ENCODE measurements at regions not wholly inside any gene's neighbourhood (a gene's known extent, or its start where the extent isn't known, plus 50 kb on each side); places are given as distances from the start of the nearest gene placed in this dataset.
"Not testable (repeated sequence)": the region's sequence is repeated elsewhere in the genome, so short reads cannot be mapped to it uniquely, and the experiment has no call there.

DNA sequence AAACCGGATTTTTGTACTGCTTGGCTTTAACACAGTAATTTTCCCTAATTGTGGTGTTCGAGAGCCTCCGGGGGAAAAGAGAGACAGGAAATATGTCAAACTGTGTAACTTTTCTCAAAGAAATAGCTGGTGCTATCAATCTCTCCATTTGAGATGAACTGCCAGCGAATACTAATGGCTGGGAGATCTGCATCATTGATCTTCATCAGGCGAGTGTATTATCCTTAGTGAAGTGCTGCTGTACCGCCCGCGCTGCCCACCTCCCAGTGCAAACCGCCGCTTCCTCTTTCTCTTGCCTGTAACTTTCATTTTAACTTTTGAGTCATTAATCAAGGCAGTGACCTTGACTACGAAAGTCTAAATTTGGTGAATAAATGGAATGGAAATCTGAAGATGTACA, 246.1 kb upstream of the ST6GAL2 start:
- peaks cover 0 to 3% of the 10 kb centered on the region in 2 donors for H3K27me3 ChIP-seq (ENCODE audit: control insufficient read depth in 2 of 2, insufficient read depth in 2 of 2, low read length in 2 of 2)
- H3K4me3 ChIP-seq (ENCODE audit: low read length in 2 of 2): no peak overlapping the region

DNA sequence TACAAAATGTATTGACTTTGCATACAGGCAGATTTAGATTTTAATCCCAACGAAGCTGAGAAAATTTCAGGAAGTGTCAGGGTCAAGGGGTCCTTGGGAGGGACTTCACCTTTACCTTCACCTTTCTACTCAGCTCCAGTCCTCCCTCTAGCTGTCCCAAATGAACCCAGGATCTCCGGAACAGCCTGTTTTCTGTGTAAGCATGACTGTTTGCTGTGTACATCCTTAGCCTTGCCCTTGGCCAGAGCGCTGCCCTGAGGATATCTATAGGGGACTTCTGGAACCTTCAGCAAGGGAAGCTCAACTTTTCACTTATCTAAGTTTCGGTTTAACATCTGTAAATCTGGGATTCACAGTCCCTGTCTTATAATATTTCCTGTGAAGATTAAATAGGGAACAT, 246.8 kb upstream of the ST6GAL2 start:
- H3K4me3 ChIP-seq (ENCODE audit: low read length in 2 of 2): no peak overlapping the region
- no peak overlapping the region for H3K9ac ChIP-seq (ENCODE audit: low read depth in 1 of 2, low read length in 2 of 2)
- H3K4me1 ChIP-seq (ENCODE audit: control insufficient read depth in 2 of 2, insufficient read depth in 2 of 2, low read length in 2 of 2): no peaks in the 10 kb centered on the region
- H3K9me3 ChIP-seq (ENCODE audit: control insufficient read depth in 2 of 2, low read length in 2 of 2): no peaks in the 10 kb centered on the region
- peaks cover 0 to 3% of the 10 kb centered on the region in 2 donors for H3K27me3 ChIP-seq (ENCODE audit: control insufficient read depth in 2 of 2, insufficient read depth in 2 of 2, low read length in 2 of 2)
- no peaks in the 10 kb centered on the region for H3K36me3 ChIP-seq (ENCODE audit: control insufficient read depth in 2 of 2, insufficient read depth in 2 of 2, low read length in 2 of 2)
- H3K27ac ChIP-seq (ENCODE audit: low read depth in 2 of 2, low read length in 2 of 2): no peak overlapping the region

More for the DNA sequence above, 246.1 kb upstream of the ST6GAL2 start:
- Histone ChIP-seq H3K9ac (ENCODE audit: low read depth in 1 of 2, low read length in 2 of 2) (no peak overlapping the region), H3K27ac (ENCODE audit: low read depth in 2 of 2, low read length in 2 of 2) (no peak overlapping the region), H3K4me1 (ENCODE audit: control insufficient read depth in 2 of 2, insufficient read depth in 2 of 2, low read length in 2 of 2) (no peaks in the 10 kb centered on the region), H3K9me3 (ENCODE audit: control insufficient read depth in 2 of 2, low read length in 2 of 2) (no peaks in the 10 kb centered on the region), H3K36me3 (ENCODE audit: control insufficient read depth in 2 of 2, insufficient read depth in 2 of 2, low read length in 2 of 2) (no peaks in the 10 kb centered on the region)

DNA sequence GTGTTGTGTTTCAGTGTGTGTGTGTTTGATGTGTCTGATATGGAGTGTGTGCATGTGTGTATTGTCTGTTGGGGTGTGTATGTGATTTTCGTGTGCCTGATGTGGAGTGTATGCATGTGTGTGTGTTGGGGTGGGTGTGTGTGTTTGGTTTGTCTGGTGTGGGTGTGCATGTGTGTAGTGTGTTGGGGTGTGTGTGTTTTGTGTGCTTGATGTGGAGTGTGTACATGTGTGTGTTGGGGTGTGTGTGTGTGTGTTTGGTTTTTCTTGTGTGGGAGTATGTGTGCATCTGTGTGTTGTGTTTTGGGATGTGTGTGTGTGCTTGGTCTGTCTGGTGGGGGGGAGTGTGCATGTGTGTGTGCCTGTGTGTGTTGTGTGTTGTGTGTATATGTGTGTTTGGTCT, 247.4 kb upstream of the ST6GAL2 start:
- Histone ChIP-seq H3K9ac (ENCODE audit: low read depth in 1 of 2, low read length in 2 of 2) (no peak overlapping the region), H3K36me3 (ENCODE audit: control insufficient read depth in 2 of 2, insufficient read depth in 2 of 2, low read length in 2 of 2) (no peaks in the 10 kb centered on the region), H3K4me3 (ENCODE audit: low read length in 2 of 2) (no peak overlapping the region), H3K4me1 (ENCODE audit: control insufficient read depth in 2 of 2, insufficient read depth in 2 of 2, low read length in 2 of 2) (no peaks in the 10 kb centered on the region), H3K27me3 (ENCODE audit: control insufficient read depth in 2 of 2, insufficient read depth in 2 of 2, low read length in 2 of 2) (peaks cover 0 to 3% of the 10 kb centered on the region in 2 donors), H3K9me3 (ENCODE audit: control insufficient read depth in 2 of 2, low read length in 2 of 2) (no peaks in the 10 kb centered on the region), H3K27ac (ENCODE audit: low read depth in 2 of 2, low read length in 2 of 2) (no peak overlapping the region)

DNA sequence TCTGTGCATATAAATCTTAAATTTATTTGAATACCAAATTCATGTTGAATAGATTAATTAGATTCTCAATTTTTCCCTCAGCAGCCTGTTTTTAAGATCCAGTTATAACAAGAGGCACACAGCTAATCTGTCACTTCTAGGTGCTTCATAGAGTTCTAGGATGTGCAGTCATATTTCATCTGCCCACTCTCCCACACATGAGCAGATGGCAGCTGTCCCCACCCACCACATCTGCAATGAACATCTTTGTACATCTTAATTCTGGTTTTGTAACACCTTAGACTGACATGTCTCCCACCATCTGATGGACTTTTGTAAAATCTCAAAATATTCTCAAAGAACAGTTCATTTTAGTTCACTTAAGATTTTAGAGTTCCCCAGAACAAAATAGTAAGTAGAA, 250.8 kb upstream of the ST6GAL2 start:
- no peak overlapping the region for H3K9ac ChIP-seq (ENCODE audit: low read depth in 1 of 2, low read length in 2 of 2)
- H3K36me3 ChIP-seq (ENCODE audit: control insufficient read depth in 2 of 2, insufficient read depth in 2 of 2, low read length in 2 of 2): no peaks in the 10 kb centered on the region
- H3K9me3 ChIP-seq (ENCODE audit: control insufficient read depth in 2 of 2, low read length in 2 of 2): no peaks in the 10 kb centered on the region
- H3K4me3 ChIP-seq (ENCODE audit: low read length in 2 of 2): no peak overlapping the region
- H3K27ac ChIP-seq (ENCODE audit: low read depth in 2 of 2, low read length in 2 of 2): no peak overlapping the region
- H3K27me3 ChIP-seq (ENCODE audit: control insufficient read depth in 2 of 2, insufficient read depth in 2 of 2, low read length in 2 of 2): peaks cover 0 to 3% of the 10 kb centered on the region in 2 donors
- H3K4me1 ChIP-seq (ENCODE audit: control insufficient read depth in 2 of 2, insufficient read depth in 2 of 2, low read length in 2 of 2): no peaks in the 10 kb centered on the region

DNA sequence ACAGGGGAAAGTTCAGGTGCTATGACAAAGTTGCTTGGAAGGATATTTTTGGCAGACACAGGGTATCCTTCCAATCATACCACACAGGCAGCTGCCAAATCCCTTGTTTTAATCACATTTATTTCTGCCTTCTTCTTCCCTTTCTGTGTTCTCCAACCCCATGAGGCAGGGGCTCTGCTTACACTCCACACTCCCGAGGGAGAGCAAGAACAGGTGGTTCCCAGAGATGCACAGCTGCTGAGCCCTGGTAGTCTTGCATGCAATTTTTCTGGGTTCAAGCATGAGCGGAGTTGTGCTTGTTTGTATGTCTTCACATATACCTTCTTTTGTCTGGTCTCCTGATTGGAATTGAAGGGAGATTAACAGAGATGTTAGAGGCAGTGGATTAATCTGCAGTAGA, 251.7 kb upstream of the ST6GAL2 start:
- H3K27ac ChIP-seq (ENCODE audit: low read depth in 2 of 2, low read length in 2 of 2): no peak overlapping the region

DNA sequence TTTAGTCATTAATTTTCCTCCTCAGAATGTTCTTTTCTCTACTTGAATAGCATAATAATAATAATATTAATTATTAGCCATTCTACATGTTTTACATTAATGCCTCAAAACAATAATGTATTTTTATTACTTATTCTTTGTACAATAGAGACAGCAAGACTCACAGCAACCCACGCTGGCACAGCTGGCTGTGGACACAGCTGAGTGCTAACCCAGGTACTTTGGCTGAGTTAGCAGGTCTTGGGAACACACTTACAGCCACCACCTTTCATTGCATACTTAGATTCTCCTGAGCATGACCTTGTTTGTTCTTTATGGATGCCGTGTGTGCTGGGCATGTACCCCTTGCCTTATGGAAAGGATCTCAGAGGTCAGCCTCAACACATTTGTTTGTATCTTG, 260.2 kb upstream of the ST6GAL2 start:
- Histone ChIP-seq H3K36me3 (ENCODE audit: control insufficient read depth in 2 of 2, insufficient read depth in 2 of 2, low read length in 2 of 2) (no peaks in the 10 kb centered on the region), H3K9ac (ENCODE audit: low read depth in 1 of 2, low read length in 2 of 2) (no peak overlapping the region)

More for the DNA sequence above, 251.7 kb upstream of the ST6GAL2 start:
- Histone ChIP-seq H3K4me1 (ENCODE audit: control insufficient read depth in 2 of 2, insufficient read depth in 2 of 2, low read length in 2 of 2) (no peaks in the 10 kb centered on the region), H3K36me3 (ENCODE audit: control insufficient read depth in 2 of 2, insufficient read depth in 2 of 2, low read length in 2 of 2) (no peaks in the 10 kb centered on the region), H3K27me3 (ENCODE audit: control insufficient read depth in 2 of 2, insufficient read depth in 2 of 2, low read length in 2 of 2) (peaks cover 0 to 3% of the 10 kb centered on the region in 2 donors), H3K4me3 (ENCODE audit: low read length in 2 of 2) (no peak overlapping the region), H3K9me3 (ENCODE audit: control insufficient read depth in 2 of 2, low read length in 2 of 2) (no peaks in the 10 kb centered on the region), H3K9ac (ENCODE audit: low read depth in 1 of 2, low read length in 2 of 2) (no peak overlapping the region)

DNA sequence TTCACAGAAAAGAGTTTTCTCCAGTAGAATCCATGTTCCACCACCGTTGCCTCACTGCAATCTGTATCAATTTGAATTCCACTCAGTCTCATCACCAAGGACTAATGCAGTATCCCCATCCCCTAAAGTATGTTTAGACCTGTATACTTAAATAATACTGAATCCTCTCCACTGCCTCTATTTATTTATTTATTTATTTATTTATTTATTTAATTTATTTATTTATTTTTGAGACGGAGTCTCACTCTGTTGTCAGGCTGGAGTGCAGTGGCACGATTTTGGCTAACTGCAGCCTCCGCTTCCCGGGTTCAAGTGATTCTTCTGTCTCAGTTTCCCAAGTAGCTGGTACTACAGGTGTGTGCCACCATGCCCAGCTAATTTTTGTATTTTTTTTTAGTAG, 260.7 kb upstream of the ST6GAL2 start:
- not testable (repeated sequence) for H3K36me3 ChIP-seq (ENCODE audit: control insufficient read depth in 2 of 2, insufficient read depth in 2 of 2, low read length in 2 of 2); H3K27ac ChIP-seq (ENCODE audit: low read depth in 2 of 2, low read length in 2 of 2); H3K9ac ChIP-seq (ENCODE audit: low read depth in 1 of 2, low read length in 2 of 2)

More for the DNA sequence above, 260.2 kb upstream of the ST6GAL2 start:
- H3K27ac ChIP-seq (ENCODE audit: low read depth in 2 of 2, low read length in 2 of 2): no peak overlapping the region
- no peaks in the 10 kb centered on the region for H3K27me3 ChIP-seq (ENCODE audit: control insufficient read depth in 2 of 2, insufficient read depth in 2 of 2, low read length in 2 of 2)
- no peaks in the 10 kb centered on the region for H3K4me1 ChIP-seq (ENCODE audit: control insufficient read depth in 2 of 2, insufficient read depth in 2 of 2, low read length in 2 of 2)
- no peak overlapping the region for H3K4me3 ChIP-seq (ENCODE audit: low read length in 2 of 2)
- no peaks in the 10 kb centered on the region for H3K9me3 ChIP-seq (ENCODE audit: control insufficient read depth in 2 of 2, low read length in 2 of 2)

DNA sequence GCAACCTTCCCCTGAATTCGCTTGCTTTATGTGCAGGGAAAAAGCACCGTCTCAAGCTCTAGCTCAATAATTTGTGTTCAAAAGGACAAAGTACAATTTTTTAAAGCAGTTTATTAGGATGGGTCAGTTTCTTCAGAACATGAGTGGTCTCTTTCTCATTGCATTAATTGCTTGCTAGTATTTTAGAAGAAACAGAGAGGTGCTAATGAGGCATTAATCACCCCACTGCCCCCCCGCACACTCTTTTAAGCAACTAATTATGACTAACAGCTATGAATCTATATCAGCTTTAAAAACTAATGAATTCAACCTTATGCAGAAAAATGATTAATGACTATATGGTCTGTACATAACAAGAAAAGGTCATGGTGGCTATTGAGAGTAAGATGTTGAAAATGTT, 262.1 kb upstream of the ST6GAL2 start:
- no peaks in the 10 kb centered on the region for H3K27me3 ChIP-seq (ENCODE audit: control insufficient read depth in 2 of 2, insufficient read depth in 2 of 2, low read length in 2 of 2)
- H3K4me1 ChIP-seq (ENCODE audit: control insufficient read depth in 2 of 2, insufficient read depth in 2 of 2, low read length in 2 of 2): no peaks in the 10 kb centered on the region
- no peak overlapping the region for H3K27ac ChIP-seq (ENCODE audit: low read depth in 2 of 2, low read length in 2 of 2)
- no peak overlapping the region for H3K4me3 ChIP-seq (ENCODE audit: low read length in 2 of 2)
- no peaks in the 10 kb centered on the region for H3K36me3 ChIP-seq (ENCODE audit: control insufficient read depth in 2 of 2, insufficient read depth in 2 of 2, low read length in 2 of 2)
- no peak overlapping the region for H3K9ac ChIP-seq (ENCODE audit: low read depth in 1 of 2, low read length in 2 of 2)
- H3K9me3 ChIP-seq (ENCODE audit: control insufficient read depth in 2 of 2, low read length in 2 of 2): no peaks in the 10 kb centered on the region

More for the DNA sequence above, 260.7 kb upstream of the ST6GAL2 start:
- not testable (repeated sequence) for H3K4me3 ChIP-seq (ENCODE audit: low read length in 2 of 2); H3K9me3 ChIP-seq (ENCODE audit: control insufficient read depth in 2 of 2, low read length in 2 of 2); H3K4me1 ChIP-seq (ENCODE audit: control insufficient read depth in 2 of 2, insufficient read depth in 2 of 2, low read length in 2 of 2); H3K27me3 ChIP-seq (ENCODE audit: control insufficient read depth in 2 of 2, insufficient read depth in 2 of 2, low read length in 2 of 2)

DNA sequence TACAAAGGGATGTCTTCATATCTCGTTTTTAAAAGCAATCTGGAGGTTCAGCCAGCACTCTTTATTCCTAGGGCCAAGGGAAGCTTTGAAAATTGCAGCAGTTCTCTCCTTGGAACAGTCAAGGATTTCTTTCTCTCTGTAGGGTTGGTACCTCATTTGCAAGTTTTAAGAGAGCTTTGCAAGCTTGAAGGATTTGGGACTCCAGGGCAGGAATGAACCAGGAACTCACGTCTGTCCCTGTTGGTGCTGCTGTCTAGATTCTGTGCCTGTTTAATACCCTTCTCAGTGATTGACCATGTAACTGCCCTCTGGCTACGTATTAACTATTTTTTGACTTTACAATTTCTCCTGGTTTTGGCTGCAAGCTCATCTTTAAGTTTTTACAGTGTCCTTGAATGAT, 262.5 kb upstream of the ST6GAL2 start:
- Histone ChIP-seq H3K9ac (ENCODE audit: low read depth in 1 of 2, low read length in 2 of 2) (no peak overlapping the region), H3K9me3 (ENCODE audit: control insufficient read depth in 2 of 2, low read length in 2 of 2) (no peaks in the 10 kb centered on the region), H3K36me3 (ENCODE audit: control insufficient read depth in 2 of 2, insufficient read depth in 2 of 2, low read length in 2 of 2) (no peaks in the 10 kb centered on the region), H3K27ac (ENCODE audit: low read depth in 2 of 2, low read length in 2 of 2) (no peak overlapping the region), H3K4me1 (ENCODE audit: control insufficient read depth in 2 of 2, insufficient read depth in 2 of 2, low read length in 2 of 2) (no peaks in the 10 kb centered on the region), H3K27me3 (ENCODE audit: control insufficient read depth in 2 of 2, insufficient read depth in 2 of 2, low read length in 2 of 2) (no peaks in the 10 kb centered on the region), H3K4me3 (ENCODE audit: low read length in 2 of 2) (no peak overlapping the region)

DNA sequence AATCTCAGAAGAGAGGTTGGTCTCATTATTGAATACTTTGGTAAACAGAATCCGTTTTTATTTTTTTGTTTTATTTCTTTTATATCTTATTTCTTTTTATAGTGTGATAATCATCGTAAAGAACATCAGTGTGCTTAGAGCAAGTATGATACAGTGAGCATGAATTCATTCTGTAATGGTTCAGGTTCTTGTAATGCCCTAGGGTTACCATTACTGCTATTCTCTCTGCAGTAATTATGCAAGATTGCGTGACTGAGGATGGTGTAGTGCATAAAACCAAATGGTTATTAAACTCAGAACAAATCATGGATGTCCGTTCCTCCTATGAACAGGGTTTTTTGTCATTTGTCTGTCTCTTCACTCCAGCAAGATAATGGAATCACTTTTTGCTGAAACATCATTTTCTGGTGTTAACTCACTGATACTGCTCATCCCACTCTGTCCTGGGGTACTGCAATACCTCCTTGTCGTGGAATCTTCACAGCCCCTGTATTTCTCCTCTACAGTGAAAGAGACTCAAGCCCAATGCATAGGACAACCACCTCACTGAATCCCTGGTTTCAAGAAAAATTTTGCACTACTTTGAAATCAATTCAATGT, 274.8 kb upstream of the ST6GAL2 start:
- Histone ChIP-seq H3K27me3 (ENCODE audit: control insufficient read depth in 2 of 2, insufficient read depth in 2 of 2, low read length in 2 of 2) (no peaks in the 10 kb centered on the region), H3K36me3 (ENCODE audit: control insufficient read depth in 2 of 2, insufficient read depth in 2 of 2, low read length in 2 of 2) (no peaks in the 10 kb centered on the region), H3K9ac (ENCODE audit: low read depth in 1 of 2, low read length in 2 of 2) (no peak overlapping the region), H3K4me1 (ENCODE audit: control insufficient read depth in 2 of 2, insufficient read depth in 2 of 2, low read length in 2 of 2) (no peaks in the 10 kb centered on the region), H3K27ac (ENCODE audit: low read depth in 2 of 2, low read length in 2 of 2) (no peak overlapping the region), H3K4me3 (ENCODE audit: low read length in 2 of 2) (no peak overlapping the region), H3K9me3 (ENCODE audit: control insufficient read depth in 2 of 2, low read length in 2 of 2) (no peaks in the 10 kb centered on the region)

DNA sequence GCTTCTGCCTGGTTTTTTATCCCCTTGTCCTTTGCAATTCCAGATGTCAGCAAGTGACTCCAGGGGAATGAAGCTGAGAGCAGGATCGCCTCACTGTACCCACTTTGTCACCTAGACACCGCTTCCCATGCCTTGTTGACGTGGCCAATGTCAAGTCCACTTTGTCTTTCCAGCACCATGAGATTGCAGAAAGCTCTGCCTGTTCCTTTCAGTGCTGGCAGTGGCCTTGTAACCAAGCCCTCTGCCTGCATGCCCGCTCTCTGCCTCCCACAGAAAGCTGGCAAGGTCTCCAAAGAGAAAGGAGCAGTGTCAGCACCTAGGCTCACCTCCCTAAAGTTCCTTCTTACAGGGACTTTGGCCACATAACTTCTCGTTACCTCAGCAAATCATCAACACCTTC, 282.2 kb upstream of the ST6GAL2 start:
- Histone ChIP-seq H3K27ac (ENCODE audit: low read depth in 2 of 2, low read length in 2 of 2) (no peak overlapping the region), H3K9me3 (ENCODE audit: control insufficient read depth in 2 of 2, low read length in 2 of 2) (no peaks in the 10 kb centered on the region), H3K4me3 (ENCODE audit: low read length in 2 of 2) (no peak overlapping the region), H3K9ac (ENCODE audit: low read depth in 1 of 2, low read length in 2 of 2) (no peak overlapping the region), H3K36me3 (ENCODE audit: control insufficient read depth in 2 of 2, insufficient read depth in 2 of 2, low read length in 2 of 2) (no peaks in the 10 kb centered on the region), H3K27me3 (ENCODE audit: control insufficient read depth in 2 of 2, insufficient read depth in 2 of 2, low read length in 2 of 2) (no peaks in the 10 kb centered on the region), H3K4me1 (ENCODE audit: control insufficient read depth in 2 of 2, insufficient read depth in 2 of 2, low read length in 2 of 2) (no peaks in the 10 kb centered on the region)

Measured in mucosa of rectum (tissue), 2 donors.